ENCODE measurements at regions not wholly inside any gene's neighbourhood (a gene's known extent, or its start where the extent isn't known, plus 50 kb on each side); places are given as distances from the start of the nearest gene placed in this dataset.
"Not testable (repeated sequence)": the region's sequence is repeated elsewhere in the genome, so short reads cannot be mapped to it uniquely, and the experiment has no call there.

DNA sequence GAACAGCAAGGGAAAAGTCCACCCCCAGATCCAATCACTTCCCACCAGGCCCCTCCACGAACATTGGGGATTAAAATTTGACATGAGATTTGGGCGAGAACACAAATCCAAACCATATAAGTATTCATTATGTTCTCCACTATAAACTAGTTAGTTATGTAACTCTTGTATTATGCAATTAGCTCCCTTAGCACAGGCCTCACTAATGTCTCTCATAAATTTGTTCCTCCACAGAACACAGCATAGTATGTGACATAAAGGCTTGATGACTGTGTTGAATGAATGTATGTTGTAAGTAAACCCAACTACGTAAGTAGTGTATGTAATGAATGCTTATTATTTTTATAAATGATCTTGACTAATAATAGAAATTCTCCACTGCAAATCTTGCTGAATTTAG, 223.3 kb upstream of the ZRANB2 start:
- H3K27me3 ChIP-seq (ENCODE audit: insufficient read depth, low read length, poor library complexity, severe bottlenecking) = no peaks in the 10 kb centered on the region
- CTCF ChIA-PET = no interaction called here
- no peaks in the 10 kb centered on the region for H3K36me3 ChIP-seq (ENCODE audit: insufficient read depth, low read length)
- DNase-seq = no peak
- no peak overlapping the region for H3K4me3 ChIP-seq (ENCODE audit: low read length)
- H3K4me3 Mint-ChIP-seq = no peak overlapping the region
- POLR2A ChIA-PET = no interaction called here
- H3K36me3 Mint-ChIP-seq = no peaks in the 10 kb centered on the region
- no peaks in the 10 kb centered on the region for H3K27me3 Mint-ChIP-seq
- H3K9me3 Mint-ChIP-seq = peaks cover 0 to 12% (median 2%) of the 10 kb centered on the region in 5 donors
- H3K27ac ChIP-seq (ENCODE audit: low read depth, low read length) = no peak overlapping the region
- no peak overlapping the region for H3K27ac Mint-ChIP-seq
- H3K4me1 ChIP-seq (ENCODE audit: insufficient read depth, low read length) = no peaks in the 10 kb centered on the region
- no peaks in the 10 kb centered on the region for H3K9me3 ChIP-seq (ENCODE audit: low read length)
- H3K4me1 Mint-ChIP-seq = no peaks in the 10 kb centered on the region

DNA sequence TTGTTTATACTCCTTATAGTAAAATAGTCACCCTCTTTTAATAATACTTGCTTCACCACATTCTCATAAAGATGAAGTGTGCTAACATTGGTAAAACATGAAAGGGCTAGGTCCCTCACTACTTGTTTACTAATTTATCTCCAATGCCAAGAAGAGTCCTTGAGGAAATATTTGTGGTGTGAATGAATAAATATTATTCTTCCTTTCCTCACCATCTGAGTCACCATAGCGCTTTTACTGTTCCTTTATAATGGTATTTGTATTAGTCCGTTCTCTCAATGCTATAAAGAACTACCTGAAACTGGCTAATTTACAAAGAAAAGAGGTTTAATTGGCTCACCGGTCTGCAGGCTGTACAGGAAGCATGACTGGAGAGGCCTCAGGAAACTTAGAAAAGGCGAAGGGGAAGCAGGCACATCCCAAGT, 222.8 kb upstream of the ZRANB2 start:
- H3K27ac Mint-ChIP-seq = no peak overlapping the region
- H3K36me3 ChIP-seq (ENCODE audit: insufficient read depth, low read length) = no peaks in the 10 kb centered on the region
- POLR2A ChIA-PET = no interaction called here
- no peaks in the 10 kb centered on the region for H3K4me1 ChIP-seq (ENCODE audit: insufficient read depth, low read length)
- DNase-seq = no peak
- H3K27me3 ChIP-seq (ENCODE audit: insufficient read depth, low read length, poor library complexity, severe bottlenecking) = no peaks in the 10 kb centered on the region
- peaks cover 0 to 12% (median 2%) of the 10 kb centered on the region in 5 donors for H3K9me3 Mint-ChIP-seq
- CTCF ChIA-PET = no interaction called here
- H3K27ac ChIP-seq (ENCODE audit: low read depth, low read length) = no peak overlapping the region
- no peaks in the 10 kb centered on the region for H3K27me3 Mint-ChIP-seq
- H3K4me3 ChIP-seq (ENCODE audit: low read length) = no peak overlapping the region
- no peaks in the 10 kb centered on the region for H3K9me3 ChIP-seq (ENCODE audit: low read length)
- no peaks in the 10 kb centered on the region for H3K4me1 Mint-ChIP-seq
- no peaks in the 10 kb centered on the region for H3K36me3 Mint-ChIP-seq
- H3K4me3 Mint-ChIP-seq = no peak overlapping the region

DNA sequence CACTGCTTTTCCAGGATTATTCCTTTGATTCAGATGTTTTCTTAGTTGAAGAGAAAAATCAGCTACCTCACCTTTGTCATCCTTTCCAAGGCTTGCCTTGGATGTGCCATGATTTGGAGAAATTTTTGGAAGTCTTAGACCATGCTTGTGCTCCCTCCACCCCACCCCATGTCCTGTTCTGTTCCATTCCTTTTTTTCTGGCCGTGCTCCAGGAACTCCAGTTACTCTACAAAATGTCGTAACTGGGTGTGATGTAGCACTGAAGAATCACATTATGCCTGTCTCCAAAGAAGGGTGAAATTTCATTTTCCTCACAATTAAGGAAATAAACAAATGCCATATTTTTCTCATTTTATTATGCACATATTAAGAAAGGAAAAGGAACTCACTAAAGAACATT, 217.8 kb upstream of the ZRANB2 start:
- DNase-seq = no peak
- Histone ChIP-seq H3K4me3 (ENCODE audit: low read length) (no peak overlapping the region), H3K27ac (ENCODE audit: low read depth, low read length) (no peak overlapping the region), H3K9me3 (ENCODE audit: low read length) (no peaks in the 10 kb centered on the region), H3K4me1 (ENCODE audit: insufficient read depth, low read length) (no peaks in the 10 kb centered on the region), H3K36me3 (ENCODE audit: insufficient read depth, low read length) (no peaks in the 10 kb centered on the region), H3K27me3 (ENCODE audit: insufficient read depth, low read length, poor library complexity, severe bottlenecking) (no peaks in the 10 kb centered on the region)
- peaks cover 0 to 7% (median 4%) of the 10 kb centered on the region in 5 donors for H3K9me3 Mint-ChIP-seq
- no peaks in the 10 kb centered on the region for H3K36me3 Mint-ChIP-seq
- no peak overlapping the region for H3K4me3 Mint-ChIP-seq
- H3K4me1 Mint-ChIP-seq = no peaks in the 10 kb centered on the region
- H3K27me3 Mint-ChIP-seq = no peaks in the 10 kb centered on the region
- POLR2A ChIA-PET = no interaction called here
- H3K27ac Mint-ChIP-seq = no peak overlapping the region
- CTCF ChIA-PET = no interaction called here

DNA sequence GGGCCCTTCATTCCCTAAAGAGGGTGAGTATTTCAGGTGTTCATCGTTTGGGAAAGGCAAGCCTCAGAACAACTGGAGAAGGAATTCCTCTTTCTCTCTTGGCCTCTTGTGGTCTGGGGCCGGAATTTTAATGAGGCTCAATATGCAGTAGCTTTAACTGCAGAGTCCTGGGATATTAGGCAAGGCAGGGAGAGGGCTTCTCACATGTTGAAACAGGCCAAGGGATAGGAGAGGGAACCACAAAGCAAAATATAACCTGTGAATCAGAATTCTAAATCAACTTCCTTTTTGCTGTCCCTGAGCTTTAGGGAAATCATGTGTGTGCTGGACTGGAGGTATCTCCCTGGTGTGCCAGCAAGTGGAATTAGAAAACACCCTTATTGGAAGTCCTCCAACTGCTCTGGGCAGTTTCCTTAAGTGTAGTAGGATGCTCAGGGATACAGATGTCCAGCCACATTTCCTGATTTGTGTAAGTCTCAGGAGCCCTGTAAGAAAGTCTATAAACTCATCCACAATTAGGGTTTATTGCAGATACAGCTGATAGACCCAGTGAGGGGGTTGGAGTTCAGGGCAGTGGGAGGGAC, 215.8 kb upstream of the ZRANB2 start:
- Histone ChIP-seq H3K4me1 (ENCODE audit: insufficient read depth, low read length) (no peaks in the 10 kb centered on the region), H3K27ac (ENCODE audit: low read depth, low read length) (no peak overlapping the region), H3K9me3 (ENCODE audit: low read length) (no peaks in the 10 kb centered on the region), H3K36me3 (ENCODE audit: insufficient read depth, low read length) (no peaks in the 10 kb centered on the region), H3K27me3 (ENCODE audit: insufficient read depth, low read length, poor library complexity, severe bottlenecking) (no peaks in the 10 kb centered on the region), H3K4me3 (ENCODE audit: low read length) (no peak overlapping the region)
- no peak overlapping the region for H3K27ac Mint-ChIP-seq
- CTCF ChIA-PET = no interaction called here
- no peaks in the 10 kb centered on the region for H3K27me3 Mint-ChIP-seq
- no peaks in the 10 kb centered on the region for H3K4me1 Mint-ChIP-seq
- peaks cover 8 to 14% (median 11%) of the 10 kb centered on the region in 5 donors for H3K9me3 Mint-ChIP-seq
- DNase-seq = no peak
- H3K4me3 Mint-ChIP-seq = no peak overlapping the region
- POLR2A ChIA-PET = no interaction called here
- H3K36me3 Mint-ChIP-seq = no peaks in the 10 kb centered on the region

DNA sequence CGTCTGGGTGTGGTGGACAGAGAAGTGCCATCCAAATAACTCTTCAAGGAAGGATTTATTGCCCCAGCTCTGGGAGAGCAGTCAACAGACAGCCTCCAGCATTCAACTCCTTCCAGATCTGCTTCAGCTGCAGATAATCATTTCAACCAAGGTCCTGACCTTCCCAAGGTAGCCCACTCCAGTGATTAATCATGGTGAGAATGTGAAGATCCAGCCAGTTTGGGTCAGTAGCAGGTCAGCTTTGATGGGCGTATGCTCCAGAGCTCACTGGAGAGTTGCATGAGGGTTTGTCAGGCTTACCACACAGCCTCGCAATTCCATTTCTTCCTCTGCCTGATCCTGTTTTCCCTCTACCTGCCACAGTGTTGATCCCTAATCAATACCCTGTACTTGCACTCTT, 214.5 kb upstream of the ZRANB2 start:
- Histone ChIP-seq H3K4me3 (ENCODE audit: low read length) (no peak overlapping the region), H3K4me1 (ENCODE audit: insufficient read depth, low read length) (no peaks in the 10 kb centered on the region), H3K27ac (ENCODE audit: low read depth, low read length) (no peak overlapping the region), H3K27me3 (ENCODE audit: insufficient read depth, low read length, poor library complexity, severe bottlenecking) (no peaks in the 10 kb centered on the region), H3K9me3 (ENCODE audit: low read length) (no peaks in the 10 kb centered on the region), H3K36me3 (ENCODE audit: insufficient read depth, low read length) (no peaks in the 10 kb centered on the region)
- ChIA-PET POLR2A (no interaction called here), CTCF (no interaction called here)
- no peaks in the 10 kb centered on the region for H3K27me3 Mint-ChIP-seq
- no peak for DNase-seq
- no peak overlapping the region for H3K27ac Mint-ChIP-seq
- H3K4me1 Mint-ChIP-seq = no peaks in the 10 kb centered on the region
- no peaks in the 10 kb centered on the region for H3K36me3 Mint-ChIP-seq
- H3K4me3 Mint-ChIP-seq = no peak overlapping the region
- peaks cover 7 to 17% (median 13%) of the 10 kb centered on the region in 5 donors for H3K9me3 Mint-ChIP-seq

DNA sequence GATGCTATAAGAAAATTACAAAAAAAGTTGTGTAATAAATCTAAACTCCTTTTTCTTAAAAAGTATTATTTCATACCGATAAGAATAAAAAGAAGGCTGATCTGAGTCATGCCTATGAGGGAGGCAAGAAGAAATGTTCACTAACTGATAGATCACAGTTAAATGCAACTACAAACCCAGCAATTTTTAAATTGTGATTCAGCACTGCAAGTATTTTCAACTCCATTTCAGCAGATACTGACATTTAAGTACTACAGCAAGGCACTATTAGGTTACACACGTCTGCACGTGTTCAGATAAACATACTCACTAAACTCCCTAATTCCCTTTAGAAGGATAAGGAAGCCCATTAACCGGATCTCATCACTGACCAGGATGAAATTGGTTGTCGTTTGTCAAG, 213.3 kb upstream of the ZRANB2 start:
- CTCF ChIA-PET = no interaction called here
- no peaks in the 10 kb centered on the region for H3K36me3 Mint-ChIP-seq
- H3K27ac Mint-ChIP-seq = no peak overlapping the region
- Histone ChIP-seq H3K36me3 (ENCODE audit: insufficient read depth, low read length) (no peaks in the 10 kb centered on the region), H3K4me1 (ENCODE audit: insufficient read depth, low read length) (no peaks in the 10 kb centered on the region), H3K27ac (ENCODE audit: low read depth, low read length) (no peak overlapping the region), H3K4me3 (ENCODE audit: low read length) (no peak overlapping the region), H3K9me3 (ENCODE audit: low read length) (no peaks in the 10 kb centered on the region), H3K27me3 (ENCODE audit: insufficient read depth, low read length, poor library complexity, severe bottlenecking) (no peaks in the 10 kb centered on the region)
- POLR2A ChIA-PET = no interaction called here
- peaks cover 13 to 25% (median 18%) of the 10 kb centered on the region in 5 donors for H3K9me3 Mint-ChIP-seq
- DNase-seq = no peak
- no peaks in the 10 kb centered on the region for H3K27me3 Mint-ChIP-seq
- H3K4me3 Mint-ChIP-seq = no peak overlapping the region
- no peaks in the 10 kb centered on the region for H3K4me1 Mint-ChIP-seq

DNA sequence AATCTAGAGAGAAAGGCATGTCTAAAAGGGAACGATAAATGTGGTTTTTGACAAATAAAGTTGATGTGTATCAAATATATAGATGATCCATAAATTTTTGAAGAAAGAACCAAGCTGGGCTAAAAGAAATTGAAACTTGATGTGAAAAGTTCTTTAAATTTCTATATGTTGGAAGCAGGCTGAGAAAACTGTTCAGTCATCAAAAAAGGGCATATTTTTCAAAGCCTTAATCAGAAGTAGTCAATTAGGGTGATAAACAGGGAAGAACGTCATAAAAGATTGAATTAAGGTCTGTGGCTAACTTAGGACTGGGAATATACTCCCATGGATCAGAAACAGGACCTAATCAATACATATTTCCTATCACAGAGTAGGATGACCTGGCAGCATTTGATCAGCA, 211.4 kb upstream of the ZRANB2 start:
- H3K27me3 Mint-ChIP-seq = no peaks in the 10 kb centered on the region
- no peaks in the 10 kb centered on the region for H3K36me3 ChIP-seq (ENCODE audit: insufficient read depth, low read length)
- H3K36me3 Mint-ChIP-seq = no peaks in the 10 kb centered on the region
- ChIA-PET POLR2A (no interaction called here), CTCF (no interaction called here)
- no peaks in the 10 kb centered on the region for H3K4me1 ChIP-seq (ENCODE audit: insufficient read depth, low read length)
- no peaks in the 10 kb centered on the region for H3K27me3 ChIP-seq (ENCODE audit: insufficient read depth, low read length, poor library complexity, severe bottlenecking)
- H3K4me3 Mint-ChIP-seq = no peak overlapping the region
- no peaks in the 10 kb centered on the region for H3K9me3 ChIP-seq (ENCODE audit: low read length)
- H3K9me3 Mint-ChIP-seq = peaks cover 13 to 29% (median 24%) of the 10 kb centered on the region in 5 donors
- no peak overlapping the region for H3K4me3 ChIP-seq (ENCODE audit: low read length)
- H3K27ac ChIP-seq (ENCODE audit: low read depth, low read length) = no peak overlapping the region
- no peaks in the 10 kb centered on the region for H3K4me1 Mint-ChIP-seq
- no peak for DNase-seq
- H3K27ac Mint-ChIP-seq = no peak overlapping the region

DNA sequence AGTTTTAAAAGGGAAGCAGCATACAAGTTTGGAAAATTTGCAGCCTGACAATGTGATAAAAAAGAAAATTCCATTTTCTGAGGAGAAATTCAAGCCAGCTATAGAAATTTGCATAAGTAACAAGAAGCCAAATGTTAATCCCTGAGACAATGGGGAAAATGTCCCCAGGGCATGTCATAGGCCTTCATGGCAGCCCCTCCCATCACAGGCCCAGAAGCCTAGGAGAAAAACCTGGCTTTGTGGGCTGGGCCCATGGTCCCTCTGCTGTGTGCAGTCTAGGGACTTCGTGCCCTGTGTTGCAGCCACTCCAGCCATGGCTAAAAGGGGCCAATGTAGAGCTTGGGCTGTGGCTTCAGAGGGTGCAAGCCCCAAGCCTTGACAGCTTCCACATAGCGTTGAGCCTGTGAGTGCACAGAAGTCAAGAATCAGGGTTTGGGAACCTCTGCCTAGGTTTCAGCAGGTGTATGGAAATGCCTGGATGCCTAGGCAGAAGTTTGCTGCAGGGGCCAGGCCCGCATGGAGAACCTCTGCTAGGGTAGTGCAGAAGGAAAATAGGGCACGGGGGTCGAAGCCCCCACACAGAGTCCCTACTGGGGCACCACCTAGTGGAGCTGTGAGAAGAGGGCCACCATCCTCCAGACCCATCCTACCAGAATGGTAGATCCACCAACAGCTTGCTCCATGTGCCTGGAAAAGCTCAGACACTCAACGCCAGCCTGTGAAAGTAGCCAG, 209.8 kb upstream of the ZRANB2 start:
- POLR2A ChIA-PET, H3K4me1 Mint-ChIP-seq: not testable (repeated sequence)
- H3K9me3 Mint-ChIP-seq = peaks cover 13 to 29% (median 24%) of the 10 kb centered on the region in 5 donors

More for the DNA sequence above, 209.8 kb upstream of the ZRANB2 start:
- H3K36me3 ChIP-seq (ENCODE audit: insufficient read depth, low read length); H3K27ac ChIP-seq (ENCODE audit: low read depth, low read length); H3K4me3 Mint-ChIP-seq; H3K27ac Mint-ChIP-seq; CTCF ChIA-PET; H3K36me3 Mint-ChIP-seq; H3K9me3 ChIP-seq (ENCODE audit: low read length); H3K27me3 Mint-ChIP-seq; H3K4me1 ChIP-seq (ENCODE audit: insufficient read depth, low read length); DNase-seq; H3K4me3 ChIP-seq (ENCODE audit: low read length); H3K27me3 ChIP-seq (ENCODE audit: insufficient read depth, low read length, poor library complexity, severe bottlenecking): not testable (repeated sequence)

Measured in CD8-positive, alpha-beta memory T cell (primary cell).